ENCODE measurements at regions not wholly inside any gene's neighbourhood (a gene's known extent, or its start where the extent isn't known, plus 50 kb on each side); places are given as distances from the start of the nearest gene placed in this dataset.

DNA sequence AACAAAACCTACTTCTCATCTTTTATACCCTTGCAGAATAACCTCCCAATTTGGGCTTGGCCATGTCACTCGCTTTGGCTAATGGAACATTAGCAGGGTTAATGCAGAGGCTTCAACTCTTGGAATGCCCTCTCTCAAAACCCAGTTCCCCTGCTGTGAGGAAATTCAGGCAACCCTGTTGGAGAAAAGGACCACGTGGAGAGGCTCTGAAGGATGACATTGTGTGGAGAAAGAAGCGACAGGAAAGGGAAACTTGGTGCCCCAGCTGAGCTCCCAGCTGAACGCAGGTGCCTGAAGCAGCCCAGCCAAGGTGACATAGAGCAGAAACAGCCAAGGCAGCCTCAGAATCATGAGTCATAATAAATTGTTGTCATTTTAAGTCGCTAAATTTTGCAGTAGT lies 214.2 kb upstream of the GHITM start:
- Histone ChIP-seq H3K4me1 (replicated peaks; ENCODE audit: insufficient read depth) (no peaks in the 10 kb centered on the region), H3K9me2 (ENCODE audit: insufficient read depth) (no peaks in the 10 kb centered on the region), H3K27me3 (ENCODE audit: insufficient read depth, low read depth) (peaks cover 8% of the 10 kb centered on the region; the same call in 1 of the 2 replicates), H4K20me1 (ENCODE audit: insufficient read depth) (no peaks in the 10 kb centered on the region), H3K27ac (no peak overlapping the region), H2AFZ (no peak overlapping the region), H3F3A (ENCODE audit: insufficient read depth, low read depth) (no peaks in the 10 kb centered on the region), H3K79me2 (ENCODE audit: low read depth) (no peaks in the 10 kb centered on the region), H3K9me3 (ENCODE audit: insufficient read depth, low read depth) (no peaks in the 10 kb centered on the region), H3K4me2 (no peak overlapping the region), H3K36me3 (ENCODE audit: low read depth) (no peaks in the 10 kb centered on the region), H3K4me3 (no peak overlapping the region)
- ChIA-PET CTCF (no interaction called here), POLR2A (ENCODE audit: unreplicated experiment) (no interaction called here)
- no TSS peak for BruUV-seq (replicated peaks)
- DNase-seq: no peak
- TF ChIP-seq, protein P1, sequence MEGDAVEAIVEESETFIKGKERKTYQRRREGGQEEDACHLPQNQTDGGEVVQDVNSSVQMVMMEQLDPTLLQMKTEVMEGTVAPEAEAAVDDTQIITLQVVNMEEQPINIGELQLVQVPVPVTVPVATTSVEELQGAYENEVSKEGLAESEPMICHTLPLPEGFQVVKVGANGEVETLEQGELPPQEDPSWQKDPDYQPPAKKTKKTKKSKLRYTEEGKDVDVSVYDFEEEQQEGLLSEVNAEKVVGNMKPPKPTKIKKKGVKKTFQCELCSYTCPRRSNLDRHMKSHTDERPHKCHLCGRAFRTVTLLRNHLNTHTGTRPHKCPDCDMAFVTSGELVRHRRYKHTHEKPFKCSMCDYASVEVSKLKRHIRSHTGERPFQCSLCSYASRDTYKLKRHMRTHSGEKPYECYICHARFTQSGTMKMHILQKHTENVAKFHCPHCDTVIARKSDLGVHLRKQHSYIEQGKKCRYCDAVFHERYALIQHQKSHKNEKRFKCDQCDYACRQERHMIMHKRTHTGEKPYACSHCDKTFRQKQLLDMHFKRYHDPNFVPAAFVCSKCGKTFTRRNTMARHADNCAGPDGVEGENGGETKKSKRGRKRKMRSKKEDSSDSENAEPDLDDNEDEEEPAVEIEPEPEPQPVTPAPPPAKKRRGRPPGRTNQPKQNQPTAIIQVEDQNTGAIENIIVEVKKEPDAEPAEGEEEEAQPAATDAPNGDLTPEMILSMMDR (conservative IDR thresholded peaks at IDR 0.05): no peak
- no peak for TF ChIP-seq EZH2 (IDR thresholded peaks at IDR 0.05; ENCODE audit: low read depth)
- intact Hi-C loops (cut with micrococcal nuclease; ENCODE audit: unreplicated experiment): no loop called here

DNA sequence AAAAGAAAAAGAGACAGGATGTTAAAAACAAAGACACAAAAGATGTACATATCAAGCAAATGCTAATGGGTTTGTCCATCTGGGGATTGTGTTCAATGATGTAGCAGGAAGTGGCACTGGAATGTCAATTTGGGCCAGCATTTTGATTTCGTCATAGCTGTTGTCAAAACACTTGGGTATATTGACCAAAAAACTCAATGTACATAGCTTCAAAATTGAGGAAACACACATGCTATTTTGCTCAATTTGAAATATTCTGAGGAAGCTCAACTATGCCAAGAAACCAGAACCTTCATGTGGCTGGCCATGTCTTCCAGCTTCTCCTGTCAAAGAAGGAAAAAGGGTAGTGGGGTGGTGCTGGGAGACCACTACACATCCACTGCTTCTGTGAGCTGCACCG lies 212.7 kb upstream of the GHITM start:
- Histone ChIP-seq H3K9me3 (ENCODE audit: insufficient read depth, low read depth) (no peaks in the 10 kb centered on the region), H4K20me1 (ENCODE audit: insufficient read depth) (no peaks in the 10 kb centered on the region), H3K4me2 (no peak overlapping the region), H3K4me3 (no peak overlapping the region), H3K79me2 (ENCODE audit: low read depth) (no peaks in the 10 kb centered on the region), H3K27ac (no peak overlapping the region), H3K4me1 (replicated peaks; ENCODE audit: insufficient read depth) (no peaks in the 10 kb centered on the region), H3K36me3 (ENCODE audit: low read depth) (no peaks in the 10 kb centered on the region), H3K27me3 (ENCODE audit: insufficient read depth, low read depth) (peaks cover 14% of the 10 kb centered on the region; the same call in 1 of the 2 replicates), H3K9me2 (ENCODE audit: insufficient read depth) (no peaks in the 10 kb centered on the region), H2AFZ (no peak overlapping the region), H3F3A (ENCODE audit: insufficient read depth, low read depth) (no peaks in the 10 kb centered on the region)
- ChIA-PET POLR2A (ENCODE audit: unreplicated experiment) (no interaction called here), CTCF (no interaction called here)
- intact Hi-C loops (cut with micrococcal nuclease; ENCODE audit: unreplicated experiment): no loop called here
- no peak for DNase-seq
- TF ChIP-seq, protein P1 (conservative IDR thresholded peaks at IDR 0.05): no peak
- TF ChIP-seq EZH2 (IDR thresholded peaks at IDR 0.05; ENCODE audit: low read depth): no peak
- BruUV-seq (replicated peaks): no TSS peak

DNA sequence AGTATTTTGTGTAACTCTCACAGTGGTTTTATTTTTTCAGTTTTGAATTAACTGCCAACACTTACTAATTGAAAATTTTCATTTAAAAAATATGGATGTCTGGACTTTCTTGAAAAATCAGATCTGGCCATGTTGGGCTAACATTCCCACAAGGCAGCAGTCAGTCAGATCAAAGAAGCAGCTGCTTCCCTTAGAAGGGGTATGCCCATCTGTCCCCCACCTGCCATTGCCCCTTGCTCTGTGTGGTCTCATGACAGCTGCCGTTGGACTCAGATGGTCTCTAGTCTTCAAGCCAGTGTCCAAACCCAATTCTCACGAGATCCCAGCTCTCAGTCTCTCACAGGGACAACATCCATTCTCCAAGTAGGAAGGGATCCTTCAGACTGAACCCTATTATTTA lies 212.1 kb upstream of the GHITM start:
- Histone ChIP-seq H3K4me2 (no peak overlapping the region), H3K4me3 (no peak overlapping the region), H3K27me3 (ENCODE audit: insufficient read depth, low read depth) (peaks cover 19% of the 10 kb centered on the region; the same call in 1 of the 2 replicates), H3K27ac (no peak overlapping the region), H3K36me3 (ENCODE audit: low read depth) (no peaks in the 10 kb centered on the region), H3F3A (ENCODE audit: insufficient read depth, low read depth) (no peaks in the 10 kb centered on the region), H4K20me1 (ENCODE audit: insufficient read depth) (no peaks in the 10 kb centered on the region), H3K9me3 (ENCODE audit: insufficient read depth, low read depth) (no peaks in the 10 kb centered on the region), H3K4me1 (replicated peaks; ENCODE audit: insufficient read depth) (no peaks in the 10 kb centered on the region), H3K79me2 (ENCODE audit: low read depth) (no peaks in the 10 kb centered on the region), H2AFZ (no peak overlapping the region), H3K9me2 (ENCODE audit: insufficient read depth) (no peaks in the 10 kb centered on the region)
- DNase-seq: no peak
- intact Hi-C loops (cut with micrococcal nuclease; ENCODE audit: unreplicated experiment): no loop called here
- no TSS peak for BruUV-seq (replicated peaks)
- no peak for TF ChIP-seq EZH2 (IDR thresholded peaks at IDR 0.05; ENCODE audit: low read depth)
- TF ChIP-seq, protein P1 (conservative IDR thresholded peaks at IDR 0.05): no peak
- POLR2A ChIA-PET (ENCODE audit: unreplicated experiment): no interaction called here
- CTCF ChIA-PET: no interaction called here
